ENCODE measurements at regions not wholly inside any gene's neighbourhood (a gene's known extent, or its start where the extent isn't known, plus 50 kb on each side); places are given as distances from the start of the nearest gene placed in this dataset.

DNA sequence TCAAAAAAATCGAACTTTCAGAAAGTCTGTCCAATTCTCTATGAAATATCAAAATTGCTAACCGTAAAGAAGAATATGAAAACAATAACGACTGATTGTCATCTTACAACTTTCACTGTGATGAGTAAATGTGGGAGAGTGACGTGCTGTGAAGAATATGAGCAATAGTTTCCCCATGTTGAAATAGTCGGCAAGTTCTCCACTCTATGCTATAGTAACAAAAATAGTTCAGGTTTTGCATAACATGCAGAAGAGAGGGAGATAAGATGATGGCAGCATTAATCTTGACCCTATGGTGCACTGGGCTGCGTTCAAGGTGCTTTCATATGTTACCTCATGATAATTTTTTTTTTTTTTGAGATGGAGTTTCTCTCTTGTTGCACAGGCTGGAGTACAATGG is 196.8 kb upstream of the CYRIA start:
- no peak for DNase-seq

DNA sequence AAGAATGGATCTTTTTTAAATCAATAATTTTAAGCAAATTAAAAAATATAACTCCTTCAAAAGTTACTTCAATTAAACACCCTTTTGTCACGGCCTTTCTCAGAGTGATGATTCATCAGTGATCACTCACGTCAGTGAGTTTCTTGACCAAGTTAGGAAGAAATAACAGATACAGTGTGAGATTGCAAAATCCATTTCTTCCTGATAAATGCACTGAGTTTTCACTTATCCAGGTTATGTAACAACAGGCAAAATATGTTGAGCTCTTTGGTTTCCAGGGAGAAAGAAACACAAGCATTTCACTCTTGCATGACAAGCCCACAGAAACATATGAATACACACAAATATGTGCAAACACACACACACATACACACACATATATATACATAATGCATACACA is 195.9 kb upstream of the CYRIA start:
- DNase-seq: no peak

DNA sequence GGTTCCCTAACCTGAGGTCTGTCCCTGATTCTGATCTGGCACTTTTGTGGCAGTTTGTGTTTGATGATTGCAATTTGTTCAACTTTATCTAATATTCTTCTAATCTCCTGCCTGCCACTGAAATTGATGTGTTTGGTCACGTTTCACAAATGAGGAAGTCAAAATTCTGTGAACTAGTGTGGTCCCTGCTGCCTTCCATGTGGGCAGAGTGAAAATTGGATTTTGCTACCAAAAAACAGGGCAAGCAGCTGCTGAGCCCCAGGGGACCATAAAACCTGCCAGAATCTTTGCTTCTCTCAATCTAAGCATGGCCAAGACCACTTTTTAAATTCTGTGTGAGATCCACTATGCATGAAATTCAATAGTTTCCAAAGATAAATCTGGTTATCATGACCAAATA is 195.5 kb upstream of the CYRIA start:
- DNase-seq: no peak

DNA sequence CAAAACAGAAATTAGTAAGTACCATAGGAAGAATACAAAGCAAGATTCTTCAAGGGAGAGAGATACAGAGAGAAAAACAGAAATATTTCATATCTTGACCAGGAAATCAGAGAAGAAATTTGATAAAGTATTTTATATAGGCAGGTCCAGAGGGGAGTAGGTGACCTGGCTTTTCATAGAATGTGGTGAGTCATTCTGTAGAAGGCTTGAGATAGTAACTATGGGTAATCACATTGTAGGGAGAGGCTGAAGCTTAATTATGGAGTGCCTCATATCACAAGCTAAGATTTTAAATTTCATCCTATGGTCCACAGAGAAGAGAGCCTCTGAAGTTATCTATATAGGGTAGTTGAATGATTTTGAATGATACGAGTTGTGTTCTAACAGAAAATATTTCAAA is 195.0 kb upstream of the CYRIA start:
- no peak for DNase-seq

DNA sequence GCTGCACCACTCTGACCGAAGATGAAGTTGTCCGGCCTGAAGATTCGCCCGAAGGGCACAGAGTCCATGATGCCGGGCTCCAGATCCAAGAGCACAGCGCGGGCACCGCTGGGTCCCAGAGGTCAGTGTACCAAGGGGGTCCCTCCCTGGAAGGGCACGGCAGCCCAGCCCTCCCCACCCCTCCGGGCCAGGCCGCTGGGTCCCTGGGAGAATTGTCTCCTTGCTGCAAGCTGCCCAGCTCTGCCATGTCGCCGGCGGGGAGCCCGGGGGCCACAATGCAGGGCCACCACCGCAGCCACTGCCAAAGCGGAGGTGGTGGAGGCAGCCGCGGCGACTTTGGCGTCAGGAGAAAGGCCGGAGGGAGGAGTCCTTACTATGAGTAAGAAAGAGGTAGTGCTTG is 189.5 kb upstream of the CYRIA start:
- no peak for DNase-seq

DNA sequence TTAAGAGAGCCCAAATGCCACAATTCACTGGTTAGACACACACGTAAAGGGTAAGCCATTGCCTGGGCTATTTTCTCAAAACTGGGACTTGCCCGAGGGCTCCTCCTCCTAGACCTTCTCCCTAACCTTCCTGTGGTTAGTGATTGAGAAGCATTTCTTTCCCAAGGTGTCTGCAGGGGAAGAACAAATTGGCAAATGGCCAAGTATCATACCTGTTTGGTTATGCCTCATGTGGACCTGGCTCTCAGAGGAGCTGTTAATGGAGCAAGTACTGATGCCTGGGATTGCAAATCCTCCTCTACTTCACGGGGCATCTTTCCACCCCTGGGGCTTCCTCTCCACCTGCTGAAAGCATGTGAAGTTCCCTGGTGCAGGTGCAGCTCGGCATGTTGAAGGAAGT is 187.5 kb upstream of the CYRIA start:
- no peak for DNase-seq

DNA sequence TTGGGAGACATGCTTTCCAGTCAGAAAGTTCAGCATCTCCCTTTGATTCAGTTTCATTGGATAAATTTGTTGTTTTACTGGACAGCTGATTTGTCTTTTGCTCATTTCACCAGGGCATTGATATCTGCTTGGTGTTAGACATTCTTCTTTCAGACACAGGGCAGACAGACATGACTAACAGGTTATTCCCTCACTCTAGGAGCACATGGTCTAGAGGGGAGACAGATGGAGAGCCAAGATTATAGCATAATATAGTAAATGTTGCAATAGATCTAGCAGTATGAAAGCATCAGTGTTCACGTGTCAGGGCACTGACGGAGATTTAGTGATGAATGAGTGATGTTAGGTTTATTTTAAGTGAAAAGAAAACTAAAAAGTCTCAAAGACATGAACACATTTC is 187.0 kb upstream of the CYRIA start:
- no peak for DNase-seq

DNA sequence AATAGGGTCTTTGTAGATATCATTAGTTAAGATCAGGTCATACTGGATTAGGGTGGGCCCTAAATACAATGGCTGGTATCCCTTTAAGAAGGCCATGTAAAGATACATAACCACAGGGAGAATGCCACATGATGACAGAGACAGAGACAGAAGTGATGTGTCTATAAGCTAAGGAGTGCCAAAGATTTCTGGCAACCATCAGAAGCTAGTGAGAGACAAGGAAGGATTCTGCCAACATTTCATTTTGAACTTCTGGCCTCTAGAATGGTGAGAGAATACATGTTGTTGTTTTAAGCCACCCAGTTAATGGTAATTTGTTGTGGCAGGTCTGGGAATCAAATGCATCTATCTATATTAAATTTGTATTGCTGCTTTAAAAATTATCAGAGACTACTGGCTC is 185.5 kb upstream of the CYRIA start:
- DNase-seq: no peak

DNA sequence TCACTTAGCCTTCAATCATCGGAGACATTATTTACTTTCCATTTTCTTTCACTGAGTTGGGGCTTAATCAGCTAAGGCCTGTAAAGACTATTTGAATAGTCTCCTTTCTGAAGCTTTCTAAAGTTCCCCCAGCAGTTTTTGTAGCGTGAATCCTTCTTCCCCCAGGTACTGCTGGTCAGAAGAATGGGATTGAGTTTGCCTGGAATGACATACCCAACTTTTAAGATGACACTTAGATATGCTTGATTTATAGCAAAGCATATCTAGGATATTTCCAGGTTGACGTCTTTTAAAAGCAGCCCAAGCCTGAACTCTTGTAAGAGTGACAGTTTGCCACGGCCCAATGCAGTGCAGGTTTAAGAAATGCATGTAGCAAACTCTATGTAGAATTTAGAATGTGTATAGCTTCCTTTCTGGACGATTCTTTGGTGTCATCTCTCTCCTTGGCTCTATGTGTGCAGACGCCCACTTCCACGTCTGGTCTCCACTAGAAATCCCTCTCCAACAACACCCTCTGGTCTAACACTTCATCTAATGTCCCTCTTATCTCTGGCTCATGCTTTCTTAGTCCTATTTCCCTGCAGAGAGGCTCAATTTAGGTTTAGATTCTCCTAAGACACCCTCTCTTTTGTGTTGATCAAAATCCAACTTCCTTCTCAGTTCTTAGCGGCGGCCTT is 175.0 kb upstream of the CYRIA start:
- no peak for DNase-seq

DNA sequence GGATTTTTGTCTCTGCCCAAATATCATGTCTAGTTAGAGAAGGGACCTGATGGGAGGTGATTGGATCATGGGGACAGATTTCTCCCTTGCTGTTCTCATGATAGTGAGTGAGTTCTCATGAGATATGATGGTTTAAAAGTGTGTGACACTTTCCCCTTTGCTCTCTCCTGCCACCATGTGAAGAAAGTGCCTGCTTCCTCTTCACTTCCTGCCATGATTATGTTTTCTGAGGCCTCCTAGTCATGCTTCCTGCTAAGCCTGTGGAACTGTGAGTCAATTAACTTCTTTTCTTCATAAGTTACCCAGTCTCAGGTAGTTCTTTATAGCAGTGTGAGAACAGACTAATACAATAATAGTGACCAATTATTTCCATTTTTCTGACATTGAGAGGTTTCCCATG is 167.3 kb upstream of the CYRIA start:
- DNase-seq: no peak

DNA sequence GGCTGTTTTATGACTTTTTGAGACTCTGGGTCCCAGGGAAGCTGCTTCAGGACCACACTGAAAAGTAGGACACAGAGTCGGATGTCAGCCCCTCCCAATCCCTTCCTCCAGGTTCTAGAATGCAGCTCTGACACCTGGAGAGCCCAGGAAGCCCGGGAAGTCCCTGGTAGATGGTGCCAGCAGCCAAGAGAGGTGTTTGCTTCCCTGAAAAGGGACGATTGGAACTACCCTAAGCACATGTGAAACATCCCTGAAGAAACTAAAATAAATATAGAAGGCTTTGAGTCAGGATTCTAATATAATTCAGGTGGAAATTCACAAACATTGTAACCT is 163.2 kb upstream of the CYRIA start:
- DNase-seq: no peak

DNA sequence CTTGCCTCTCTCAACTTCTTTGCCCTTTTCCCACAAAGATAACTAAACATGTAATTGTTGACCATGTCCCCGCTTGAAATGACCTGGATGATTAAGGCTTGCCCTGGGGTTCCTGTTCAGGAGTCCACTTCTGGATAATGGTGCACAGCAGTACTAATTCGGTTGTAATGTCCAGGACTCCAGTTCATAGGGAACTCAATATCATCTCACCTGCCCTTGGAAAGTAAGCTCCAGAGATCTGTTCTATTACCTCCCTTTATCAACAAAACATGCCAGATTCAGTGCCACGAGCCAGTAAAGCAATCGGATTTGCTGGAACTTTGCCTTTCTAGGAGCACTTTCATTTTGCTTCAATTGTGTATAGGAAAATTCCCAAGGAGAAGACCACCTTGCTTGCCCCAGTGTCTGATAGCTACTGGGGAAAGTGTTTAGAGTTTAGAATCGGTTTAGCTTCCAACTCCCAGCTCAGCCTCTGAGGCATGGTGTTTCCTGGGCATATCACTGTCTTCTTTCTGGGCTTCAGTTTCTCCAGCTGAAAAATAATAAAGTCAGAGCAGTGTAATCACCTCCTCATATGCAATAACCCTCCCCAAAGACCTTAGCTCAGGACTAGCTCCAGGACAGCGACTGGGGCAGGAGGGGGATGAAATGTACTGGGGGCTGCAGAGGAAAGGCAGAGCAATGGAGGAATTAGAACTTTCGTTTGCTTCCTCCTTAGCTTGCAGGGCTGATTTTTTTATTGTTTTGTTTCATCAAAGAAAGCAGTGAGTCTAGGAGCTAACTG is 162.6 kb upstream of the CYRIA start:
- no peak for DNase-seq

DNA sequence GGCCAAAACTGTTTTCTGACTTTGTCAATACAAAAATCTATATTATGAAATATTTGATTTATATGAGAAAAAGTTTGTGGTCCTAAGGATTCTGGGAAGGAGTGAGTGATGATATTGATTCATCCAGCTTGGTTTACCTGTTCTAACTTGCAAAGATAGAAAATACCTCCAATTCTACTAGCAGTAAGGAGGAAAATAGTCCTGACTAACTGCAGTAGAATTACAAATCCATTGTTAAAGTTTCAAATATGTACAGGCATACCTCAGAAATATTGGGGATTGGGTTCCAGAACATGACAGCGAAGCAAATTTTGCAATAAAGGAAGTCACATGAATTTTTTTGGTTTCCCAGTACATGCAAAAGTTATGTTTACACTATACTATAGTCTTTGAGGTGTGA is 158.8 kb upstream of the CYRIA start:
- DNase-seq: no peak

DNA sequence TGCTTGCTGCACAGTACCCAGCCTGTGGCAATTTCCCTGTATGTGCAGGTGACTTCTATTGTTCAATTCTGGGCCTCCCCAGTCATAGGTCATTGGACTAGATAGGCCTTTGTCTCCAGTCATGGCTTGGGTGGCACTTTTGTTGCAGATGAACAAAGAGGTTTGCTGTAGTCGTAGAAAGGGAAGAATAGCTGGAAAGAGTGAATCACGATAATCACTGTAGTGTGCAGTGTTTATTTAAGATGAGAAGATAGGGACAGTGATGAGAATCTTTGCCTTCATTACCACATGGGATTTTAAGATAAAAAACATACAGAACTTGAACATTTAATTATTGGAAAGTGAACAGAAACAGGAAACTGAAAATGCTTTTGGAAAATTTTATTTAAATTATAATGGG is 156.1 kb upstream of the CYRIA start:
- no peak for DNase-seq

DNA sequence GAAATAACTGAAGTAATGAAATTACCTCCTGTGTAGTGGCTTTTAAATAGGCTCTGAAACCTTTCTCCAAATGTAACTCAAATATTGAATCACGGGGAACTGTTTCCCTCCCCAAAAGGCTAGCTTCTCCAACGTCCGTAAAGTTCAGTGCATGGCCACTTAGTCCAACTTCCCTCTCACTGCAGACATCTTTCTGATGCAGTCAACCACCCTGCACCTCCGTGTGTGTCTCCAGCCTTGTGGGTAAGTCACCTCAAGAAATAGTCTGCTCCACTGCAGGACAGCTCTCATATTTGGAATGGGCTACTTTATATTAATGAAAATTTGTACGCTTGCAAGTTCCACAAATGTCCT is 152.5 kb upstream of the CYRIA start:
- DNase-seq: no peak

DNA sequence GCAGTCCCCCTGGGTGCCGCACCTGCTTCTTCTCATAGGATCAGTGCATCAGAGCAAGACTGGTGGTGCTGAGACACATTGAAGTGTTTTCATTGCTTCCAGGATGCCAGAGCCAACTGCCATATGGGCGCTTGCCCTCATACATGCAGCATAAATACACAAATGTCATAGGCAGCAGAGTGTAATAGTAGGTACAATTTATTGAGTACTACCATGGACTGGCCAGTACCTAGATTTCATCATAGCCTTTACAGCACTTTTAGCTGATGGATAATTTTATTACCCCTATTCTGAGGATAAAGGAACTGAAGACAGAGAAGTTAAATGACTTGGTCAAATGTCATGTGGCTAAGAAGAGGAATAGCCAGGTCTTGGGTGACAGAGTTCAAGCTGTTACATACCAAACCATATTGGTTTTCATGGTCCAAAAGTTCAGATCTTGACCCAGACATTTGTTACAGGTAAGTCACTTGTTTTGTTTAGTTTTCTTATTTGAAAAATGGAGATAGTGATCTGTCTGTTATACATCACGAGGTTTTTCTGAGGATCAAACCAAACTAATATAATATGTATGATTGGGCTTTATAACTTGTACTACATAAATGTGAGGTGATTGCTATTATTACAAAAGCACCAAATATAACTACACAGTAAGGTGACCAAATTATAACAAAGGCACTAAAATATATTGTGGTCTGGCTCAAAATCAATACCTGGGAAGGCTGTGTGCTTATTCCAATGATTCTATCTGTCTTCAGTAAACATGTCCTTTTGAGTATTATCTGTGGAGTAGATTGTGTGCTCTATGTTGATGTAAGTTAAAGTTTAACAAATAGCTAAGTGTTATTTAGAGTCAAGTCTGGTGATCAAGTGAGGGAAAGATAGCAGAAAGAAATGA is 151.9 kb upstream of the CYRIA start:
- no peak for DNase-seq

DNA sequence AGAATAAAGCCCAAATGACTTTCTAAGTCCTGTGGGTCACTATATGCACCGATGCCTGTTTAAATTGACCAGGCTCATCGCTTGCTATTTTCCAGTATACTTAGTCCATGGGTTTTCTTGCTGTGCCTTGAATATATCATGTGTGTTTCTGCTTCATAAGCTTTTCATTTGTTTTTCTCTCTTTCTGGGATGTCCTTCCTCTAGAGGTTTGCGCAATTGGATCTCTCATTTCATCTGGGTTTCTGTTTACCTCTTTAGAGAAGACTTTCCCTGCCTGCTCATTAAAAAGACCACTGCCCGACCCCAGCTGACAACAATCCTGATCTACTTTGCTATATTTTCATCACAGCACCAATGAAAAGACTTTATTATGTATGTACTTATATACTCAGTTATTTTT is 150.9 kb upstream of the CYRIA start:
- DNase-seq: no peak

DNA sequence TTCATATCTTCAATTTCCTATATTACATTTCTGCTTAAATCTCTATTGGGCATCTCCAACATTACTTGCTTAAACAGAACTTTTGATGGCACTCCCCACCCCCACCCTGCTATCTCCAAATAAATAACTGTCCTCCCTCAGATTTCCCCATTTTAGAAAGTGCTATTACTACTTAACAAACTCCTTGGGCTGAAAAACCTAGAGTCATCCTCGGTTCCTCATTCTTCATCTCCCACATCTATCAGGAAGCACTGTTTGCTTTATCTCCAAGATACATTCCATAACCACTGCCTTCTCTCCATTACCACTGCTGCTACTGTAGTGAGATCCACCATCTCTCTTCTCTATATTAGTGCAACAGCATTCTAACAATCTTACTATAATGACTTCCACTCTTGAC is 150.4 kb upstream of the CYRIA start:
- DNase-seq: no peak

DNA sequence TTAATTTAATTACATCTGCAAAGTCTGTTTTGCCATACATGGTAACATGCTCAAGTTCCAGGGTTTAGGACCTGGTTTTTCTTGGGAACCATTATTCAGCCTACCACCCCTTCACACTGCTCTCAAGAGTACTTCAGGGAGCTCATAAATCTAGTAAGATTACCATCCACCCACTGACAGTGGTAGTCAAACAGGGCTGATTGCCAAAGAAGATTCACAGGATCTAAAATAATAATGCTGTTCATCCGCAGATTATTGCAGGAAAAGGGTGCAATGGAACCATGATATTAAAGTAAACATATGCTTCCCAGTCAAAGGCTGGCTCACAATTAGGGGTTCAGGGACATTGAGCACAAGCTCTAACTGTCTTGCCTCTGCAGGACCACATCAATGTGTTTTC is 148.0 kb upstream of the CYRIA start:
- no peak for DNase-seq

DNA sequence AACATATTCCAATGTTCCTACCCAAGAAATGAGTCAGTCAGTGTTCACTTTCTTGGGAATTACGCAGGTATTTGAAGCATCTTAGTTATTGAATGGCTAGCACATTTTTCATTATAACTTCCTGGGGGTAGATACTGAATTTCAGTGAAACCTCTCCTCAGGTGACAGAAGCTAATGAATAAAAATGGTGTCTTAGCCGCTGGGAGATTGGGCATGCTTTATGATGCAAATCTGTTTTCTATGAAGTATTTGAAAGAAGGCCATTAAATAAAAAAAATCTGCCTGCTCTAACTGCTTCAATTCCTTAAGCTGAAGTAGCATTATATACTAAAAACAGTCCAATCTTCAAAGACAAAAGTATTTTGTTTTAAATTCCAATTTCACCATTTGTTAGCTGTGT is 132.8 kb upstream of the CYRIA start:
- no peak for DNase-seq

DNA sequence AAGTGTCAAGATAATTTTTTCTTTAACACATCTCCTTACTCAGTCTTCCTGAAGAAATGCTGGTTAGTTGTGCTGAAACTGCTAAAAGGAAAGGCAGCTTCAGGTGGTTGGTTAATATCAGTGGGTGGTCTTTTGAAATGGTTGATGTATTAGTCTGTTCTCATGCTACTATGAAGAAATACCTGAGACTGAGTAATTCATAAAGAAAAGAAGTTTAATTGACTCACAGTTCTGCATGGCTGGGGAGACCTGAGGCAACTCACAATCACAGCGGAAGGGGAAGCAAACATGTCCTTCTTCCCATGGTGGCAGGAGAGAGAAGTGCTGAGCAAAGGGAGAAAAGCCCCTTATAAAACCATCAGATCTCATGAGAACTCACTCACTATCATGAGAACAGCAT is 125.9 kb upstream of the CYRIA start:
- DNase-seq: no peak

DNA sequence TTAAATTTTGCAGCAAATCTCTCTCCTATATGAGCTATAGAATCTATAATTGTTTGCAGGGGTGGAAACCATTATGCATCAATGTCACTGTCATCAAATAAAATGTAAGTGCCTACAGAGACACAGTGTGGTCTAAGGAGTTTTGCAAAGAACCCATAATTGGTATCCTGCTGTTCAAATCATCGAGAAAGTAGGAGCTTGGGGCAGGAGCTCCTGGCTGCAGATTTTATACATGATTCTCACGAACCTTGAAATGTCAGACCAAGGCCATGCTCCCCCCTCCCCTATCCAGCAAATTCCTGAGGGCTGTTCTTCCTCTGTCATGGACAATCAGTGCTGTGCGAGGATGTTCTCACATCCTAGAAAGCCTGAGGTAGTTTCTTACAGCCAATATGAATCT is 119.5 kb upstream of the CYRIA start:
- no peak for DNase-seq

DNA sequence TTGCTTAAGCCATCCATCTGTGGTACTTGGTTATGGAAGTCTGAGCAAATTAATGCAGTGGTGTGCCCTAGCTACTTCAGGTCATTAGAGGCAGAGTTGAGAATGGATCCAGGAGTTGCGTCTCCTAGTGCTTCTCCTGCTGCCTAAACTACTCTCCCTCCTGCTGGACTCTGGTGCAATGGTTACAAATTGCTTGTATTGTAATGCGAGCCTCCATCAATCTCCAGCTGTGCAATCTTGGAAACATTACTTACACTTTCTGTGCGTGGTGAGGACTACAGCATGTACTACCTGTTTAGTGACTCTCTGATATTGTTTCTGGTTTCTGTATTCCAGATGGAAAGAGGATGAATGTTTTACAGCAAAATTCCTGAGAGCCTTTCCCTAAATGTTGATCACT is 119.0 kb upstream of the CYRIA start:
- DNase-seq: no peak
